H1 (cell line): ENCODE measurements at regions not wholly inside any gene's neighbourhood (a gene's known extent, or its start where the extent isn't known, plus 50 kb on each side); places are given as distances from the start of the nearest gene placed in this dataset.

ENCODE experiments used
- MAFK ChIP-seq: IDR thresholded peaks from 2 replicates; pipeline ENCODE4 v1.6.1; 2012; ENCODE audit warnings: low read depth, mild to moderate bottlenecking, improper control_type of control experiment, low read length
- TF ChIP-seq, protein P1 (sequence below): fragments of 300-600 bp; sonication (generic); IDR thresholded peaks from 2 replicates; pipeline ENCODE4 v1.7.1; 2012; ENCODE audit warnings: low read length, moderate library complexity, mild to moderate bottlenecking, inconsistent platforms; ENCODE audit not compliant: insufficient replicate concordance

DNA sequence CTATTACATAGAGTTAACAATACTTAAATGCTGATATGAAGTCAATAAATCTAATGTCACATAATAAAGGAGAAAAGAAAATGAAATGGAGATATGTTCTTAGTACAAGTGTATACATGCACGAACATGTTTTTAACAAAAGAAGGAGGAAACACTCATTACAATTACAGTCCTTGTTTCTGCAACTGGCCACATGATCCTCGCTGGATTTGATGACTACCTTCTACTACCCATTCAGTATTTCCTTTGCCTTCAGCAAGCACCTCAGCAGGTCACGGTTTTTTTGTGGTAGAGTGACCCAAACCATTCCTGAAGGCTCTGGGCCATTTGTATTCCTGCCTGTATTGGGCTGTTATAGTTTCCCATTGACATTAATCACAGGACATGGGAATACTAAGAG lies 172.8 kb upstream of the CXADR start (continued):
- TF ChIP-seq, protein P1, sequence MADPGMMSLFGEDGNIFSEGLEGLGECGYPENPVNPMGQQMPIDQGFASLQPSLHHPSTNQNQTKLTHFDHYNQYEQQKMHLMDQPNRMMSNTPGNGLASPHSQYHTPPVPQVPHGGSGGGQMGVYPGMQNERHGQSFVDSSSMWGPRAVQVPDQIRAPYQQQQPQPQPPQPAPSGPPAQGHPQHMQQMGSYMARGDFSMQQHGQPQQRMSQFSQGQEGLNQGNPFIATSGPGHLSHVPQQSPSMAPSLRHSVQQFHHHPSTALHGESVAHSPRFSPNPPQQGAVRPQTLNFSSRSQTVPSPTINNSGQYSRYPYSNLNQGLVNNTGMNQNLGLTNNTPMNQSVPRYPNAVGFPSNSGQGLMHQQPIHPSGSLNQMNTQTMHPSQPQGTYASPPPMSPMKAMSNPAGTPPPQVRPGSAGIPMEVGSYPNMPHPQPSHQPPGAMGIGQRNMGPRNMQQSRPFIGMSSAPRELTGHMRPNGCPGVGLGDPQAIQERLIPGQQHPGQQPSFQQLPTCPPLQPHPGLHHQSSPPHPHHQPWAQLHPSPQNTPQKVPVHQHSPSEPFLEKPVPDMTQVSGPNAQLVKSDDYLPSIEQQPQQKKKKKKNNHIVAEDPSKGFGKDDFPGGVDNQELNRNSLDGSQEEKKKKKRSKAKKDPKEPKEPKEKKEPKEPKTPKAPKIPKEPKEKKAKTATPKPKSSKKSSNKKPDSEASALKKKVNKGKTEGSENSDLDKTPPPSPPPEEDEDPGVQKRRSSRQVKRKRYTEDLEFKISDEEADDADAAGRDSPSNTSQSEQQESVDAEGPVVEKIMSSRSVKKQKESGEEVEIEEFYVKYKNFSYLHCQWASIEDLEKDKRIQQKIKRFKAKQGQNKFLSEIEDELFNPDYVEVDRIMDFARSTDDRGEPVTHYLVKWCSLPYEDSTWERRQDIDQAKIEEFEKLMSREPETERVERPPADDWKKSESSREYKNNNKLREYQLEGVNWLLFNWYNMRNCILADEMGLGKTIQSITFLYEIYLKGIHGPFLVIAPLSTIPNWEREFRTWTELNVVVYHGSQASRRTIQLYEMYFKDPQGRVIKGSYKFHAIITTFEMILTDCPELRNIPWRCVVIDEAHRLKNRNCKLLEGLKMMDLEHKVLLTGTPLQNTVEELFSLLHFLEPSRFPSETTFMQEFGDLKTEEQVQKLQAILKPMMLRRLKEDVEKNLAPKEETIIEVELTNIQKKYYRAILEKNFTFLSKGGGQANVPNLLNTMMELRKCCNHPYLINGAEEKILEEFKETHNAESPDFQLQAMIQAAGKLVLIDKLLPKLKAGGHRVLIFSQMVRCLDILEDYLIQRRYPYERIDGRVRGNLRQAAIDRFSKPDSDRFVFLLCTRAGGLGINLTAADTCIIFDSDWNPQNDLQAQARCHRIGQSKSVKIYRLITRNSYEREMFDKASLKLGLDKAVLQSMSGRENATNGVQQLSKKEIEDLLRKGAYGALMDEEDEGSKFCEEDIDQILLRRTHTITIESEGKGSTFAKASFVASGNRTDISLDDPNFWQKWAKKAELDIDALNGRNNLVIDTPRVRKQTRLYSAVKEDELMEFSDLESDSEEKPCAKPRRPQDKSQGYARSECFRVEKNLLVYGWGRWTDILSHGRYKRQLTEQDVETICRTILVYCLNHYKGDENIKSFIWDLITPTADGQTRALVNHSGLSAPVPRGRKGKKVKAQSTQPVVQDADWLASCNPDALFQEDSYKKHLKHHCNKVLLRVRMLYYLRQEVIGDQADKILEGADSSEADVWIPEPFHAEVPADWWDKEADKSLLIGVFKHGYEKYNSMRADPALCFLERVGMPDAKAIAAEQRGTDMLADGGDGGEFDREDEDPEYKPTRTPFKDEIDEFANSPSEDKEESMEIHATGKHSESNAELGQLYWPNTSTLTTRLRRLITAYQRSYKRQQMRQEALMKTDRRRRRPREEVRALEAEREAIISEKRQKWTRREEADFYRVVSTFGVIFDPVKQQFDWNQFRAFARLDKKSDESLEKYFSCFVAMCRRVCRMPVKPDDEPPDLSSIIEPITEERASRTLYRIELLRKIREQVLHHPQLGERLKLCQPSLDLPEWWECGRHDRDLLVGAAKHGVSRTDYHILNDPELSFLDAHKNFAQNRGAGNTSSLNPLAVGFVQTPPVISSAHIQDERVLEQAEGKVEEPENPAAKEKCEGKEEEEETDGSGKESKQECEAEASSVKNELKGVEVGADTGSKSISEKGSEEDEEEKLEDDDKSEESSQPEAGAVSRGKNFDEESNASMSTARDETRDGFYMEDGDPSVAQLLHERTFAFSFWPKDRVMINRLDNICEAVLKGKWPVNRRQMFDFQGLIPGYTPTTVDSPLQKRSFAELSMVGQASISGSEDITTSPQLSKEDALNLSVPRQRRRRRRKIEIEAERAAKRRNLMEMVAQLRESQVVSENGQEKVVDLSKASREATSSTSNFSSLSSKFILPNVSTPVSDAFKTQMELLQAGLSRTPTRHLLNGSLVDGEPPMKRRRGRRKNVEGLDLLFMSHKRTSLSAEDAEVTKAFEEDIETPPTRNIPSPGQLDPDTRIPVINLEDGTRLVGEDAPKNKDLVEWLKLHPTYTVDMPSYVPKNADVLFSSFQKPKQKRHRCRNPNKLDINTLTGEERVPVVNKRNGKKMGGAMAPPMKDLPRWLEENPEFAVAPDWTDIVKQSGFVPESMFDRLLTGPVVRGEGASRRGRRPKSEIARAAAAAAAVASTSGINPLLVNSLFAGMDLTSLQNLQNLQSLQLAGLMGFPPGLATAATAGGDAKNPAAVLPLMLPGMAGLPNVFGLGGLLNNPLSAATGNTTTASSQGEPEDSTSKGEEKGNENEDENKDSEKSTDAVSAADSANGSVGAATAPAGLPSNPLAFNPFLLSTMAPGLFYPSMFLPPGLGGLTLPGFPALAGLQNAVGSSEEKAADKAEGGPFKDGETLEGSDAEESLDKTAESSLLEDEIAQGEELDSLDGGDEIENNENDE, result no peak
- no peak for TF ChIP-seq MAFK
